ENCODE measurements at regions not wholly inside any gene's neighbourhood (a gene's known extent, or its start where the extent isn't known, plus 50 kb on each side); places are given as distances from the start of the nearest gene placed in this dataset.

- TF ChIP-seq PATZ1 (CRISPR knock-in tag; IDR thresholded peaks at IDR 0.05; ENCODE audit: borderline replicate concordance): no peak
- TF ChIP-seq PPARA (CRISPR knock-in tag; IDR thresholded peaks at IDR 0.05; ENCODE audit: borderline replicate concordance): no peak
- TF ChIP-seq ARNTL (CRISPR knock-in tag; IDR thresholded peaks at IDR 0.05; ENCODE audit: borderline replicate concordance, low read depth): no peak
- no peak for TF ChIP-seq RARB (CRISPR knock-in tag; IDR thresholded peaks at IDR 0.05)
- TF ChIP-seq TSHZ2 (CRISPR knock-in tag; IDR thresholded peaks at IDR 0.05): no peak
- no peak for TF ChIP-seq GLIS3 (CRISPR knock-in tag; IDR thresholded peaks at IDR 0.05)
- no peak for TF ChIP-seq CREB5 (CRISPR knock-in tag; IDR thresholded peaks at IDR 0.05; ENCODE audit: low read depth)
- TF ChIP-seq ZFP30 (CRISPR knock-in tag; IDR thresholded peaks at IDR 0.05): no peak
- no peak for TF ChIP-seq ISL1 (CRISPR knock-in tag; IDR thresholded peaks at IDR 0.05)
- no peak for TF ChIP-seq CSDC2 (CRISPR knock-in tag; IDR thresholded peaks at IDR 0.05)
Measured at GRCh38 chr2:6027066-6027465, 334.9 kb downstream of the SOX11 start.

Data from SK-N-SH treated with all-trans-retinoic acid at 6 μM for 48 hours (cell line).